GM12878 (cell line): ENCODE measurements at regions not wholly inside any gene's neighbourhood (a gene's known extent, or its start where the extent isn't known, plus 50 kb on each side); places are given as distances from the start of the nearest gene placed in this dataset.

Source experiments
- ATAC-seq: fragments of 200-7000 bp; cut with Tn5 transposase; 3 replicates; pipeline ENCODE4 v1.9.1; 2020; ENCODE audit warnings: mild to moderate bottlenecking, moderate library complexity
- BruUV-seq: library from RNA; stranded (reverse); fragments of 400-500 nt; replicated peaks from 2 replicates; lab custom pipeline; 2021; lab: Mats Ljungman, UMichigan
- CTCF ChIA-PET: fragments of 300-600 bp; sonication (Branson Sonifier 250); formaldehyde crosslinking; extraction: SDS; loops from one replicate; lab custom pipeline; 2021; ENCODE audit warnings: inconsistent platforms; lab: Yijun Ruan, JAX
- POLR2A ChIA-PET: fragments of 350-600 bp; formaldehyde crosslinking; extraction: SDS; loops from one replicate; lab custom pipeline; 2021; ENCODE audit warnings: inconsistent platforms; lab: Charles Lee
- RAD21 ChIA-PET: fragments of 300-600 bp; sonication (Branson Sonifier 250); formaldehyde crosslinking; loops from one replicate; lab custom pipeline; 2023; ENCODE audit warnings: antibody characterized with exemption; ENCODE audit not compliant: unreplicated experiment; lab: Charles Lee
- SMC1A ChIA-PET: fragments of 300-600 bp; sonication (Branson Sonifier 250); formaldehyde crosslinking; loops from one replicate; lab custom pipeline; 2023; ENCODE audit not compliant: unreplicated experiment, uncharacterized antibody; lab: Charles Lee
- DNase-seq: peaks from one replicate; pipeline ENCODE4 v3.0.0-alpha.2; 2011; ENCODE audit warnings: low read depth, low spot score
- FAIRE-seq: peaks from 3 replicates; lab custom pipeline; 2011; peaks lifted over from hg19 to GRCh38; lab: Jason Lieb, UNC
- H2AFZ ChIP-seq: 2 replicates; pipeline ENCODE4 v1.6.0; 2011; ENCODE audit warnings: low read depth, low read length, control low read depth; ENCODE audit not compliant: control insufficient read depth
- H3K27ac ChIP-seq: 2 replicates; pipeline ENCODE4 v1.5.1; 2011; ENCODE audit warnings: control low read depth; ENCODE audit not compliant: control insufficient read depth, insufficient read depth
- H3K27me3 ChIP-seq, 2 experiments: replicated peaks in 1 of 2; 2 replicates each; pipeline versions ENCODE4 v1.6.0 to v1.6.1; 2011; ENCODE audit warnings: low read length in 1 of 2; ENCODE audit not compliant: control insufficient read depth in 2 of 2, insufficient read depth in 2 of 2
- H3K36me3 ChIP-seq, 2 experiments: 2 replicates each; pipeline ENCODE4 v1.5.1; 2011; ENCODE audit warnings: low read length in 1 of 2; ENCODE audit not compliant: control insufficient read depth in 2 of 2, insufficient read depth in 2 of 2
- H3K4me1 ChIP-seq: 2 replicates; pipeline ENCODE4 v1.6.1; 2011; ENCODE audit warnings: mild to moderate bottlenecking, low read length, moderate library complexity, mixed read lengths; ENCODE audit not compliant: control insufficient read depth, insufficient read depth
- H3K4me2 ChIP-seq: 2 replicates; pipeline ENCODE4 v1.6.0; 2011; ENCODE audit warnings: control low read depth; ENCODE audit not compliant: control insufficient read depth, insufficient read depth
- H3K4me3 ChIP-seq: fragments of 200-600 bp; sonication (generic); 2 replicates; pipeline ENCODE4 v1.5.1; 2016
- H3K79me2 ChIP-seq: 2 replicates; pipeline ENCODE4 v1.6.0; 2011; ENCODE audit warnings: low read length; ENCODE audit not compliant: control insufficient read depth, insufficient read depth
- H3K9ac ChIP-seq: 2 replicates; pipeline ENCODE4 v1.8.0; 2011; ENCODE audit warnings: low read length, control low read depth, mixed read lengths; ENCODE audit not compliant: control insufficient read depth, insufficient read depth
- H3K9me3 ChIP-seq: replicated peaks from 3 replicates; pipeline ENCODE4 v1.5.1; 2011; ENCODE audit warnings: mild to moderate bottlenecking, low read length; ENCODE audit not compliant: control insufficient read depth, insufficient read depth
- H4K20me1 ChIP-seq: 2 replicates; pipeline ENCODE4 v1.6.0; 2011; ENCODE audit not compliant: control insufficient read depth, insufficient read depth
- ATF7 ChIP-seq: fragments of 450-650 bp; IDR thresholded peaks from 2 replicates; pipeline ENCODE4 v1.6.1; 2016; ENCODE audit warnings: low read depth, mild to moderate bottlenecking
- CBFB ChIP-seq: IDR thresholded peaks from 2 replicates; pipeline ENCODE4 v1.6.1; 2016; ENCODE audit warnings: antibody characterized with exemption, low read depth
- CEBPB ChIP-seq, 2 experiments: fragments of 150-350 bp in 1 of 2; IDR thresholded peaks; 2 replicates each; pipeline ENCODE4 v1.6.1; 2012 to 2014; ENCODE audit warnings: low read depth in 2 of 2, low read length in 2 of 2, borderline replicate concordance in 1 of 2, inconsistent platforms in 1 of 2
- FOXK2 ChIP-seq: fragments of 450-650 bp; IDR thresholded peaks from 2 replicates; pipeline ENCODE4 v1.6.1; 2017; ENCODE audit warnings: mild to moderate bottlenecking, moderate library complexity
- GATAD2B ChIP-seq: fragments of 450-650 bp; conservative IDR thresholded peaks from 2 replicates; pipeline ENCODE4 v1.6.1; 2017; ENCODE audit warnings: low read depth, mild to moderate bottlenecking, moderate library complexity
- JUNB ChIP-seq: IDR thresholded peaks from 2 replicates; pipeline ENCODE4 v1.6.1; 2016; ENCODE audit warnings: antibody characterized with exemption, mild to moderate bottlenecking
- MTA3 ChIP-seq: IDR thresholded peaks from 2 replicates; pipeline ENCODE4 v1.6.1; 2012; ENCODE audit warnings: low read length, inconsistent platforms, borderline replicate concordance
- MYC ChIP-seq: IDR thresholded peaks from 2 replicates; pipeline ENCODE4 v1.6.1; 2011; ENCODE audit warnings: mild to moderate bottlenecking, low read length, moderate library complexity, inconsistent platforms; ENCODE audit not compliant: insufficient read depth, insufficient replicate concordance, insufficient read length, severe bottlenecking
- SRF ChIP-seq, 2 experiments: IDR thresholded peaks; 2 replicates each; pipeline ENCODE4 v1.6.1; 2011; ENCODE audit warnings: low read depth in 2 of 2, low read length in 2 of 2, mild to moderate bottlenecking in 1 of 2, moderate library complexity in 1 of 2
- TCF12 ChIP-seq: IDR thresholded peaks from 2 replicates; pipeline ENCODE4 v1.6.1; 2011; ENCODE audit warnings: low read depth, mild to moderate bottlenecking, low read length
- ZNF274 ChIP-seq: IDR thresholded peaks from one replicate; pipeline ENCODE4 v1.8.0; 2011; ENCODE audit not compliant: insufficient read length, insufficient read depth
- WGBS: methylation state at CpG from one replicate; pipeline ENCODE4 v1.1.6; 2016; ENCODE audit warnings: low lambda C conversion rate; ENCODE audit not compliant: insufficient replicate concordance, insufficient coverage; ENCODE audit errors: missing lambda C conversion rate; 5-methylcytosine and 5-hydroxymethylcytosine counted together
- in situ Hi-C: fragments of 300-500 bp; cut with MboI; formaldehyde crosslinking; loops from 9 replicates; pipeline ENCODE4 v1.14.3; 2018; ENCODE audit warnings: mixed read lengths
- intact Hi-C: fragments of 100-400 bp; cut with micrococcal nuclease; formaldehyde crosslinking; loops from one replicate; pipeline ENCODE4 v1.14.2; 2022; ENCODE audit not compliant: unreplicated experiment
- TF ChIP-seq, protein P1 (sequence below): fragments of 450-650 bp; IDR thresholded peaks from 2 replicates; pipeline ENCODE4 v1.6.1; 2016; ENCODE audit warnings: mild to moderate bottlenecking
- TF ChIP-seq, protein P2 (sequence below): fragments of 450-650 bp; formaldehyde crosslinking; IDR thresholded peaks from 2 replicates; pipeline ENCODE4 v1.5.0; 2022; ENCODE audit warnings: mild to moderate bottlenecking, missing genetic modification characterization
- TF ChIP-seq, protein P3 (sequence below): fragments of 450-650 bp; IDR thresholded peaks from 2 replicates; pipeline ENCODE4 v1.6.1; 2017; ENCODE audit warnings: mild to moderate bottlenecking, moderate library complexity

DNA sequence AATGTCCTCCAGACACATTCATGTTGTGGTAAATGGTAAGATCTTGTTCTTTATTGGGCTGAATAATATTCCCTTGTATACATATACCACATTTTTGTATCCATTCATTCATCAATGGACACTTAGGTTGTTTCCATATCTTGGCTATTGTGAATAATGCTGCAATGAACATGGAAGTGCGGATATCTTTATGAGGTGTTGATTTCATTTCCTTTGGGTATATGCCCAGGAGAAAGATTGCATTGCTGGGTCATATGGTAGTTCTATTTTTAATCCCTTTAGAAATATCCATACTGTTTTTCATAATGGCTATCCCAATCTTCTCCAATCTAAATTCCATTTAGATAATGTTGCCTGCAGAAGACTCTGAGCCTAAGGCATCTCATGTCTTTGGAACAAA is 78.0 kb upstream of the TNC start:
- Histone ChIP-seq H3K4me3 (no peak overlapping the region), H3K9me3 (no peaks in the 10 kb centered on the region; the same call in 2 of the 3 replicates), H3K4me1 (peaks cover 4% of the 10 kb centered on the region; the same call in 1 of the 2 replicates), H3K27me3 (no peaks in the 10 kb centered on the region), H2AFZ (no peak overlapping the region), H3K79me2 (no peaks in the 10 kb centered on the region), H3K4me2 (no peak overlapping the region), H3K9ac (no peak overlapping the region), H3K27ac (no peak overlapping the region), H3K36me3 (no peaks in the 10 kb centered on the region), H4K20me1 (no peaks in the 10 kb centered on the region)
- in situ Hi-C loops (no loop called here), intact Hi-C loops (no loop called here)
- no TSS peak for BruUV-seq
- no peak for FAIRE-seq
- POLR2A ChIA-PET = no interaction called here
- CTCF ChIA-PET = no interaction called here
- no peak for DNase-seq
- RAD21 ChIA-PET = no interaction called here
- ATAC-seq = no peak
- SMC1A ChIA-PET = interaction anchor here (10.5 kb wide), 1 partner anchor 12 kb away, joined by 81 read pairs; no protein-coding TSS in a partner anchor
- WGBS = 0% methylated on average over 1 of the region's 1 CpG
- TF ChIP-seq MTA3 (no peak), ZNF274 (no peak), JUNB (no peak), GATAD2B (no peak), MYC (no peak), CBFB (no peak), SRF (IDR thresholded peaks at IDR 0.05; ENCODE audit: low read depth in 2 of 2, low read length in 2 of 2) (no peak), FOXK2 (no peak), ATF7 (no peak), CEBPB (IDR thresholded peaks at IDR 0.05; ENCODE audit: borderline replicate concordance in 1 of 2, low read depth in 2 of 2, low read length in 2 of 2) (no peak), TCF12 (no peak)
- TF ChIP-seq, protein P1, sequence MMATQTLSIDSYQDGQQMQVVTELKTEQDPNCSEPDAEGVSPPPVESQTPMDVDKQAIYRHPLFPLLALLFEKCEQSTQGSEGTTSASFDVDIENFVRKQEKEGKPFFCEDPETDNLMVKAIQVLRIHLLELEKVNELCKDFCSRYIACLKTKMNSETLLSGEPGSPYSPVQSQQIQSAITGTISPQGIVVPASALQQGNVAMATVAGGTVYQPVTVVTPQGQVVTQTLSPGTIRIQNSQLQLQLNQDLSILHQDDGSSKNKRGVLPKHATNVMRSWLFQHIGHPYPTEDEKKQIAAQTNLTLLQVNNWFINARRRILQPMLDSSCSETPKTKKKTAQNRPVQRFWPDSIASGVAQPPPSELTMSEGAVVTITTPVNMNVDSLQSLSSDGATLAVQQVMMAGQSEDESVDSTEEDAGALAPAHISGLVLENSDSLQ = no peak
- TF ChIP-seq, protein P2, sequence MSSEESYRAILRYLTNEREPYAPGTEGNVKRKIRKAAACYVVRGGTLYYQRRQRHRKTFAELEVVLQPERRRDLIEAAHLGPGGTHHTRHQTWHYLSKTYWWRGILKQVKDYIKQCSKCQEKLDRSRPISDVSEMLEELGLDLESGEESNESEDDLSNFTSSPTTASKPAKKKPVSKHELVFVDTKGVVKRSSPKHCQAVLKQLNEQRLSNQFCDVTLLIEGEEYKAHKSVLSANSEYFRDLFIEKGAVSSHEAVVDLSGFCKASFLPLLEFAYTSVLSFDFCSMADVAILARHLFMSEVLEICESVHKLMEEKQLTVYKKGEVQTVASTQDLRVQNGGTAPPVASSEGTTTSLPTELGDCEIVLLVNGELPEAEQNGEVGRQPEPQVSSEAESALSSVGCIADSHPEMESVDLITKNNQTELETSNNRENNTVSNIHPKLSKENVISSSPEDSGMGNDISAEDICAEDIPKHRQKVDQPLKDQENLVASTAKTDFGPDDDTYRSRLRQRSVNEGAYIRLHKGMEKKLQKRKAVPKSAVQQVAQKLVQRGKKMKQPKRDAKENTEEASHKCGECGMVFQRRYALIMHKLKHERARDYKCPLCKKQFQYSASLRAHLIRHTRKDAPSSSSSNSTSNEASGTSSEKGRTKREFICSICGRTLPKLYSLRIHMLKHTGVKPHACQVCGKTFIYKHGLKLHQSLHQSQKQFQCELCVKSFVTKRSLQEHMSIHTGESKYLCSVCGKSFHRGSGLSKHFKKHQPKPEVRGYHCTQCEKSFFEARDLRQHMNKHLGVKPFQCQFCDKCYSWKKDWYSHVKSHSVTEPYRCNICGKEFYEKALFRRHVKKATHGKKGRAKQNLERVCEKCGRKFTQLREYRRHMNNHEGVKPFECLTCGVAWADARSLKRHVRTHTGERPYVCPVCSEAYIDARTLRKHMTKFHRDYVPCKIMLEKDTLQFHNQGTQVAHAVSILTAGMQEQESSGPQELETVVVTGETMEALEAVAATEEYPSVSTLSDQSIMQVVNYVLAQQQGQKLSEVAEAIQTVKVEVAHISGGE = no peak
- TF ChIP-seq, protein P3, sequence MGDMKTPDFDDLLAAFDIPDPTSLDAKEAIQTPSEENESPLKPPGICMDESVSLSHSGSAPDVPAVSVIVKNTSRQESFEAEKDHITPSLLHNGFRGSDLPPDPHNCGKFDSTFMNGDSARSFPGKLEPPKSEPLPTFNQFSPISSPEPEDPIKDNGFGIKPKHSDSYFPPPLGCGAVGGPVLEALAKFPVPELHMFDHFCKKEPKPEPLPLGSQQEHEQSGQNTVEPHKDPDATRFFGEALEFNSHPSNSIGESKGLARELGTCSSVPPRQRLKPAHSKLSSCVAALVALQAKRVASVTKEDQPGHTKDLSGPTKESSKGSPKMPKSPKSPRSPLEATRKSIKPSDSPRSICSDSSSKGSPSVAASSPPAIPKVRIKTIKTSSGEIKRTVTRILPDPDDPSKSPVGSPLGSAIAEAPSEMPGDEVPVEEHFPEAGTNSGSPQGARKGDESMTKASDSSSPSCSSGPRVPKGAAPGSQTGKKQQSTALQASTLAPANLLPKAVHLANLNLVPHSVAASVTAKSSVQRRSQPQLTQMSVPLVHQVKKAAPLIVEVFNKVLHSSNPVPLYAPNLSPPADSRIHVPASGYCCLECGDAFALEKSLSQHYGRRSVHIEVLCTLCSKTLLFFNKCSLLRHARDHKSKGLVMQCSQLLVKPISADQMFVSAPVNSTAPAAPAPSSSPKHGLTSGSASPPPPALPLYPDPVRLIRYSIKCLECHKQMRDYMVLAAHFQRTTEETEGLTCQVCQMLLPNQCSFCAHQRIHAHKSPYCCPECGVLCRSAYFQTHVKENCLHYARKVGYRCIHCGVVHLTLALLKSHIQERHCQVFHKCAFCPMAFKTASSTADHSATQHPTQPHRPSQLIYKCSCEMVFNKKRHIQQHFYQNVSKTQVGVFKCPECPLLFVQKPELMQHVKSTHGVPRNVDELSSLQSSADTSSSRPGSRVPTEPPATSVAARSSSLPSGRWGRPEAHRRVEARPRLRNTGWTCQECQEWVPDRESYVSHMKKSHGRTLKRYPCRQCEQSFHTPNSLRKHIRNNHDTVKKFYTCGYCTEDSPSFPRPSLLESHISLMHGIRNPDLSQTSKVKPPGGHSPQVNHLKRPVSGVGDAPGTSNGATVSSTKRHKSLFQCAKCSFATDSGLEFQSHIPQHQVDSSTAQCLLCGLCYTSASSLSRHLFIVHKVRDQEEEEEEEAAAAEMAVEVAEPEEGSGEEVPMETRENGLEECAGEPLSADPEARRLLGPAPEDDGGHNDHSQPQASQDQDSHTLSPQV = no peak
